ENCODE measurements at regions not wholly inside any gene's neighbourhood (a gene's known extent, or its start where the extent isn't known, plus 50 kb on each side); places are given as distances from the start of the nearest gene placed in this dataset.
A peak's percentile ranks its signal among the peaks of the same experiment; 100 is the strongest.
"Not testable (repeated sequence)": the region's sequence is repeated elsewhere in the genome, so short reads cannot be mapped to it uniquely, and the experiment has no call there.

GRCh38 chr13:78129823-78130222 lies 211.2 kb upstream of the EDNRB start:
- ATAC-seq (ENCODE audit: low read depth) = no peak
- H3K36me3 ChIP-seq (ENCODE audit: low read depth) = no peaks in the 10 kb centered on the region
- no peak overlapping the region for H3K27ac ChIP-seq (ENCODE audit: poor library complexity, severe bottlenecking)
- H3K9me3 ChIP-seq (ENCODE audit: severe bottlenecking) = no peaks in the 10 kb centered on the region
- peaks cover 12% of the 10 kb centered on the region for H3K27me3 ChIP-seq (ENCODE audit: insufficient read depth, poor library complexity, severe bottlenecking)
- H3K4me1 ChIP-seq (ENCODE audit: insufficient read depth, poor library complexity, severe bottlenecking) = no peaks in the 10 kb centered on the region
- H3K4me3 ChIP-seq (ENCODE audit: severe bottlenecking) = no peak overlapping the region
- TF ChIP-seq, protein P1, sequence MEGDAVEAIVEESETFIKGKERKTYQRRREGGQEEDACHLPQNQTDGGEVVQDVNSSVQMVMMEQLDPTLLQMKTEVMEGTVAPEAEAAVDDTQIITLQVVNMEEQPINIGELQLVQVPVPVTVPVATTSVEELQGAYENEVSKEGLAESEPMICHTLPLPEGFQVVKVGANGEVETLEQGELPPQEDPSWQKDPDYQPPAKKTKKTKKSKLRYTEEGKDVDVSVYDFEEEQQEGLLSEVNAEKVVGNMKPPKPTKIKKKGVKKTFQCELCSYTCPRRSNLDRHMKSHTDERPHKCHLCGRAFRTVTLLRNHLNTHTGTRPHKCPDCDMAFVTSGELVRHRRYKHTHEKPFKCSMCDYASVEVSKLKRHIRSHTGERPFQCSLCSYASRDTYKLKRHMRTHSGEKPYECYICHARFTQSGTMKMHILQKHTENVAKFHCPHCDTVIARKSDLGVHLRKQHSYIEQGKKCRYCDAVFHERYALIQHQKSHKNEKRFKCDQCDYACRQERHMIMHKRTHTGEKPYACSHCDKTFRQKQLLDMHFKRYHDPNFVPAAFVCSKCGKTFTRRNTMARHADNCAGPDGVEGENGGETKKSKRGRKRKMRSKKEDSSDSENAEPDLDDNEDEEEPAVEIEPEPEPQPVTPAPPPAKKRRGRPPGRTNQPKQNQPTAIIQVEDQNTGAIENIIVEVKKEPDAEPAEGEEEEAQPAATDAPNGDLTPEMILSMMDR (IDR thresholded peaks at IDR 0.05; ENCODE audit: poor library complexity, severe bottlenecking) = no peak
- DNase-seq (ENCODE audit: low spot score) = no peak

GRCh38 chr13:78129359-78129758 lies 210.7 kb upstream of the EDNRB start:
- ATAC-seq (ENCODE audit: low read depth) = no peak
- Histone ChIP-seq H3K36me3 (ENCODE audit: low read depth) (no peaks in the 10 kb centered on the region), H3K27me3 (ENCODE audit: insufficient read depth, poor library complexity, severe bottlenecking) (peaks cover 14% of the 10 kb centered on the region), H3K27ac (ENCODE audit: poor library complexity, severe bottlenecking) (no peak overlapping the region), H3K9me3 (ENCODE audit: severe bottlenecking) (no peaks in the 10 kb centered on the region), H3K4me3 (ENCODE audit: severe bottlenecking) (no peak overlapping the region), H3K4me1 (ENCODE audit: insufficient read depth, poor library complexity, severe bottlenecking) (no peaks in the 10 kb centered on the region)
- TF ChIP-seq, protein P1 (IDR thresholded peaks at IDR 0.05; ENCODE audit: poor library complexity, severe bottlenecking) = no peak
- no peak for DNase-seq (ENCODE audit: low spot score)

DNA sequence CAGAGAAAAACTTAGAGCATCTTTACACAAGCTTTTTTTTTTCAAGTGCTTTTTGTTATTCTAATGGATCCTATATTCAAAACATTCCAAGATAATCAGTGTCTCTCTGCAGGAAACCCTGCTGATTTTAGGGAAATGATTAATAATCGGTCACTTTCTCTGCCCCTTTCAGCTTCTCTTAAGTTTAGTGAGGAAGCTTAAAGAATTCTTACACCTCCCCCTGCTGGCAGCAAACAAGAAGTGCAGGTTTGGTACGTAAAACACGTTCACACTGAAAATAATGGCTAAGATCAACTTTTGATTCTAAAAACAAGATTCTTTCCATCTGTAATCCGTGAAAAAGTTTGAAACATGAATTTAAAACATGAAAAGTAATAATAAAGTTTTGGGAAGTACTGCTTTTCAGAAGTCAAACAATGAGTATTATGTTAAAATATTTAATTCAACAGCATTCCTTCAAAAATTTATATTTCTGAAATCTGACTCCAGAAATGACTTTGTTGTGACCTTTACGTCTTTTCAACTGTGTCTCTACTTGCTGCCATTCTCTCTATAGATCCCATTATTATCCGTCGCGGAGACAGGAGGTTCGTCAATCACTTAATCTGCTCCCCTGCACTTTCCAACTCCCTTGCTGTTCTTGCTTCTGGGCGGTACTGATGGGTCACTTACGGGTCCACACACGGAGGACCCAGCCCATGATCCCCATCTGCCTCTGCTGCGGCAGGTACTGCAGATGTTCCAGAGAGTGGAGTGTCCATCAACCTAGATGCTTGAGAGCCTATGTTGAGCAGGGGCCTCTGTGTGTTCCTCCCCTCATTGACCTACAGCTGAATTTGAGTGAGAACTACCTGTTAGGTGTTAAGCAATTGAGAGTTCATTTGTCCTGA lies 203.1 kb upstream of the EDNRB start:
- Histone ChIP-seq H3K9me3 (ENCODE audit: severe bottlenecking) (no peaks in the 10 kb centered on the region), H3K27me3 (ENCODE audit: insufficient read depth, poor library complexity, severe bottlenecking) (peaks cover 5% of the 10 kb centered on the region), H3K36me3 (ENCODE audit: low read depth) (no peaks in the 10 kb centered on the region), H3K4me1 (ENCODE audit: insufficient read depth, poor library complexity, severe bottlenecking) (no peaks in the 10 kb centered on the region), H3K27ac (ENCODE audit: poor library complexity, severe bottlenecking) (no peak overlapping the region), H3K4me3 (ENCODE audit: severe bottlenecking) (no peak overlapping the region)
- DNase-seq (ENCODE audit: low spot score) (no peak), ATAC-seq (ENCODE audit: low read depth) (no peak)
- TF ChIP-seq, protein P1 (IDR thresholded peaks at IDR 0.05; ENCODE audit: poor library complexity, severe bottlenecking) = peak; percentile 86

GRCh38 chr13:78121001-78121400 lies 202.4 kb upstream of the EDNRB start:
- Histone ChIP-seq H3K9me3 (ENCODE audit: severe bottlenecking) (no peaks in the 10 kb centered on the region), H3K4me3 (ENCODE audit: severe bottlenecking) (no peak overlapping the region), H3K4me1 (ENCODE audit: insufficient read depth, poor library complexity, severe bottlenecking) (no peaks in the 10 kb centered on the region), H3K27me3 (ENCODE audit: insufficient read depth, poor library complexity, severe bottlenecking) (peaks cover 5% of the 10 kb centered on the region), H3K27ac (ENCODE audit: poor library complexity, severe bottlenecking) (no peak overlapping the region), H3K36me3 (ENCODE audit: low read depth) (no peaks in the 10 kb centered on the region)
- DNase-seq (ENCODE audit: low spot score) = no peak
- TF ChIP-seq, protein P1 (IDR thresholded peaks at IDR 0.05; ENCODE audit: poor library complexity, severe bottlenecking) = no peak
- ATAC-seq (ENCODE audit: low read depth) = no peak

- not testable (repeated sequence) for H3K36me3 ChIP-seq (ENCODE audit: low read depth); ATAC-seq (ENCODE audit: low read depth); H3K27ac ChIP-seq (ENCODE audit: poor library complexity, severe bottlenecking); H3K4me3 ChIP-seq (ENCODE audit: severe bottlenecking); H3K4me1 ChIP-seq (ENCODE audit: insufficient read depth, poor library complexity, severe bottlenecking); DNase-seq (ENCODE audit: low spot score); H3K9me3 ChIP-seq (ENCODE audit: severe bottlenecking); H3K27me3 ChIP-seq (ENCODE audit: insufficient read depth, poor library complexity, severe bottlenecking)
Observed at GRCh38 chr13:78120144-78120543, 201.5 kb upstream of the EDNRB start.

GRCh38 chr13:78117070-78117469 lies 198.4 kb upstream of the EDNRB start:
- H3K4me3 ChIP-seq (ENCODE audit: severe bottlenecking); ATAC-seq (ENCODE audit: low read depth); H3K4me1 ChIP-seq (ENCODE audit: insufficient read depth, poor library complexity, severe bottlenecking); DNase-seq (ENCODE audit: low spot score); H3K27ac ChIP-seq (ENCODE audit: poor library complexity, severe bottlenecking); H3K9me3 ChIP-seq (ENCODE audit: severe bottlenecking); H3K36me3 ChIP-seq (ENCODE audit: low read depth); H3K27me3 ChIP-seq (ENCODE audit: insufficient read depth, poor library complexity, severe bottlenecking): not testable (repeated sequence)

Measured in RWPE2 (cell line).